HEK293 (cell line): ENCODE measurements at regions not wholly inside any gene's neighbourhood (a gene's known extent, or its start where the extent isn't known, plus 50 kb on each side); places are given as distances from the start of the nearest gene placed in this dataset.

ENCODE experiments used
- ZEB2 ChIP-seq: fragments of 450-650 bp; formaldehyde crosslinking; IDR thresholded peaks from 2 replicates; pipeline ENCODE4 v1.5.1; 2016; ENCODE audit warnings: missing biosample characterization, missing genetic modification characterization
- ZNF138 ChIP-seq: fragments of 450-650 bp; formaldehyde crosslinking; IDR thresholded peaks from 2 replicates; pipeline ENCODE4 v1.5.1; 2016; ENCODE audit warnings: missing biosample characterization, missing genetic modification characterization, borderline replicate concordance
- ZNF664 ChIP-seq: fragments of 450-650 bp; formaldehyde crosslinking; IDR thresholded peaks from 2 replicates; pipeline ENCODE4 v1.5.1; 2016; ENCODE audit warnings: missing biosample characterization, missing genetic modification characterization
- ZNF843 ChIP-seq: fragments of 450-650 bp; formaldehyde crosslinking; IDR thresholded peaks from 2 replicates; pipeline ENCODE4 v1.5.1; 2016; ENCODE audit warnings: missing biosample characterization, missing genetic modification characterization
- TF ChIP-seq, protein P1 (sequence below): fragments of 450-650 bp; formaldehyde crosslinking; IDR thresholded peaks from 2 replicates; pipeline ENCODE4 v1.5.1; 2016; ENCODE audit warnings: missing biosample characterization, missing genetic modification characterization

DNA sequence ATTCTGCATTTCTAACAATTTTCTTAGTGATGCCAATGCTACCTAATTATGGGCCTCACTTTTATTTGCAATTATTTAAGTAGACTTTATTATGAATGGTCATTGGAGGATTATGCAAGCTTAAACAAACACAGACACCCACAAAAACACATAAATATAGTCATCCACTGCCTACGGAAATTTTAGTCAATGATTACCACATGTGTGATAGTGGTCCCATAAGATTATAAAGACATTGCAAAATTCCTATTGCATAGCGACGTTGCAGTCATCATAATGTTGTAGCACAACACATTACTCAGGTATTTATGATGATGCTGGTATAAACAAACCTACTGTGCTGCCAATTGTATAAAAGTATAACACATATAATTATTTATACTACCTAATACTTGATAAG is 247.8 kb upstream of the ALCAM start:
- TF ChIP-seq, protein P1, sequence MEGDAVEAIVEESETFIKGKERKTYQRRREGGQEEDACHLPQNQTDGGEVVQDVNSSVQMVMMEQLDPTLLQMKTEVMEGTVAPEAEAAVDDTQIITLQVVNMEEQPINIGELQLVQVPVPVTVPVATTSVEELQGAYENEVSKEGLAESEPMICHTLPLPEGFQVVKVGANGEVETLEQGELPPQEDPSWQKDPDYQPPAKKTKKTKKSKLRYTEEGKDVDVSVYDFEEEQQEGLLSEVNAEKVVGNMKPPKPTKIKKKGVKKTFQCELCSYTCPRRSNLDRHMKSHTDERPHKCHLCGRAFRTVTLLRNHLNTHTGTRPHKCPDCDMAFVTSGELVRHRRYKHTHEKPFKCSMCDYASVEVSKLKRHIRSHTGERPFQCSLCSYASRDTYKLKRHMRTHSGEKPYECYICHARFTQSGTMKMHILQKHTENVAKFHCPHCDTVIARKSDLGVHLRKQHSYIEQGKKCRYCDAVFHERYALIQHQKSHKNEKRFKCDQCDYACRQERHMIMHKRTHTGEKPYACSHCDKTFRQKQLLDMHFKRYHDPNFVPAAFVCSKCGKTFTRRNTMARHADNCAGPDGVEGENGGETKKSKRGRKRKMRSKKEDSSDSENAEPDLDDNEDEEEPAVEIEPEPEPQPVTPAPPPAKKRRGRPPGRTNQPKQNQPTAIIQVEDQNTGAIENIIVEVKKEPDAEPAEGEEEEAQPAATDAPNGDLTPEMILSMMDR: no peak
- TF ChIP-seq ZNF843 (tag by site-specific recombination): no peak
- no peak for TF ChIP-seq ZEB2 (tag by site-specific recombination)
- no peak for TF ChIP-seq ZNF138 (tag by site-specific recombination)
- TF ChIP-seq ZNF664: no peak
